NCI-H2227 (cell line): ENCODE measurements at regions not wholly inside any gene's neighbourhood (a gene's known extent, or its start where the extent isn't known, plus 50 kb on each side); places are given as distances from the start of the nearest gene placed in this dataset.

Experiments used
- DNase-seq: peaks from one replicate; lab custom pipeline; 2025; ENCODE audit not compliant: unreplicated experiment; lab: John Stamatoyannopoulos, UW

DNA sequence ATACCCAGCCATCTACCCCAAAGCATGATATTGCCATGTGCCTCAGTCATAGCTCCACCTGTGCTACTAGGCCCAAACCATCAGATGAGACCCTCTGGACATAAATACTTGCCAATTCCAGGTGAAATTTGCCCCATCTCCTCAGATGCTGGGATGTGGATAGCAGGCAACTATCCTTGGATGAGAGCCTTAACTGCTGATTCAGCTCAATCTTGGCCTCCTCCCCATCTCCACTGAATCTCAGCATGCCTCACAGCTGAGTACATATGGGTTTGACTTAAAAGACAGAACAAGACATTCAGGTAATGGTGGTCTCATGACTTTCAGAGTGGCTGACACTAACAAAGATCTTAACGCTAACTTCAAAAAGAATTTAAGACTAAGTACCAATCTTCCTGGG lies 50.8 kb upstream of the KLHL13 start:
- DNase-seq: no peak

DNA sequence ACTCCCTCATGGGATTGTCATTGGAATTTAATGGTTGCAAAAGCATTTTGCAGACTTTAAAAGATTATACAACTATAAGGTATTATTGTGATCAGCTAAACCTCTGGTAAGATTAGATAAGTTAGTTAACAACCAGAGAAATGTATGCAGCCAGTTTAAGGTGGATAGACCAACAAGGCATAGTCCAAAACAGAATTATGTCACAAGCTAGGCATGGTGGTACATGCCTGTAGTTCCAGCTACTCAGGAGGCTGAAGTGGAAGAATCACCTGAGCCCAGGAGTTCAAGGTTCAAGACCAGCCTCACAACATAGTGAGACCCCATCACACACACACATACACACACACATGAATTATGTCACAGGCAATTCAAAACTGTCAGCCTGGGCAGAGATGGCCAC lies 54.7 kb upstream of the KLHL13 start:
- DNase-seq: no peak

DNA sequence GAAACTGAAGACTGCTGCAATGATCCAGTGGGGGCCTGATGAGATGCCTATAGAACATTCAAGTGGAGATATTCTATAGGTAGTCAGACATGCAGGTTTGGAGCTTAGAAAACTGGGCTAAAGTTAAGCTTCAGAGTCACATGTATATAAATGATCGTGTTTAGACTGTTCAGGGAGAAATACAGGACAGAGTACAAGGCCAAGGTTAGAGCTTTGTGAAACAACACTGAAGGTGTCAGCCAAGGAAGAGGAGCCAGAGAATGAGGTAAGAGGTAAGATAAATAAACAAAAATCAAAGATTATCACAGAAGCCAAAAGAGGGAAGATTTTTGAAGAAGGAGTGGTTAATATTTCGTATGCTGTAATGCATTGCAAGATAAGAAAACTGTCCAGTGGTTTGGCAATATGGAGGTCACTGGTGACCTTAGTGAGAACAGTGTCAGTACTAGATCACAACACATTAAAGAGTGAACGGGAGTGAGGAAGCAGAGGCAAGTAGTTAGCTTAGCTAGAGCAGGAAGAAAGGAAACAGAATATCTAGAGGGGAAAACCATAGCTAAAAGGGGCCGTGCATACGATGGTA lies 58.0 kb upstream of the KLHL13 start:
- DNase-seq: no peak

DNA sequence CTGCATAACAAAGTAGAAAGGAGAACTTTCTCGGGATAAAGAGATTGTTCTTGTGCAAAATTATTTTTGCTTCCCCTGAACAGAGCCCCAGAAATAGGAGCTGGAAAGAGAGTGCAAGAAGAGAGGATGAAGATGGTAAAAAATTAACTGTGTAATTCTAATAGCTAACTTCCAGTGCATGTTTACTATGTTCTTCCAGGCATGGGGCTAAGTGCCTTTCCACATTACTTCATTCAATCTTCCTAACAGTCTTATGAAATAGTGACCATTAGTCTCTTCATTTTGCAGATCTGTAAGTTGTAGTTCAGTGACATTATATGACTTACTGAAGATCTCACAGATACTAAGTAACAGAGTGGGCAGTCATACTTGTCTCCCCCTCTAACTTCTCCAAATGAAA lies 61.1 kb upstream of the KLHL13 start:
- DNase-seq: no peak

DNA sequence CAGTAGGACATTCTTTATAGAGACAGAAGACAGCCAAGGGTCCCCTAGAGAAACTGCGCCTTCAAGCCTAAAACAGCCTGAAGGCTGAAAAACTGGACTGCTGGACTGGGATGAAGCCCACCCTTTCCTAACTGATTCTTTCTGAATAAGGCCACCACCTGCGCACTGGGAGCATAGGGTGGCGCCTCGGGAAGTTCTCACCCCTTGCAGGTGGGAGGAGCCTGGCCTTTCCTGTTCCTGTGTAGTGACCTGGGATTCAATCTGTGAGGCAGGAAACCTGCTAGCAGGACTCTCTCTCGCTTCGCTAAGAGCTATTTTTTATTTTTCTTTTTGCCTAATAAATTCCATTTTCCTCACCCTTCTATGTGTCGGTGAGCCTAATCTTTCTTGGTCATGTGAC lies 61.8 kb upstream of the KLHL13 start:
- DNase-seq: no peak

DNA sequence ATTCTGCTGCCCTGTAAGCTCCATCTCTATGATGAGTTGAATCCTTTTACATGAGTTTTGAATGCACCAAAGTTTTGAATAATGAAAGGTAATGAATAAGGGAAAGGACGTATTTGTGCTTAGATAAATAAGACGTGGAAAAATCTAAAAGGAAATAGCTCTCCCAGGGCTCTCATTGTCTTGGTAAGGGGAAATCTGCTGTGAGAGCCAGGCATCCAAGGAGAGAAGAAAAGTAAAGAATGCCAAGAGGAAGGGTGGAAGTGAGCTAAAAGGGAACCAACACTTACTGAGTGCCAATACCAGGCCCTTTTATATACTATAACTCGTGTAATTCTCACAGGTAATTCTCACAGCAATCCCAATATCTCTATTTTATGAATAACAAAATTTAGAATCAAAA lies 62.6 kb upstream of the KLHL13 start:
- no peak for DNase-seq

DNA sequence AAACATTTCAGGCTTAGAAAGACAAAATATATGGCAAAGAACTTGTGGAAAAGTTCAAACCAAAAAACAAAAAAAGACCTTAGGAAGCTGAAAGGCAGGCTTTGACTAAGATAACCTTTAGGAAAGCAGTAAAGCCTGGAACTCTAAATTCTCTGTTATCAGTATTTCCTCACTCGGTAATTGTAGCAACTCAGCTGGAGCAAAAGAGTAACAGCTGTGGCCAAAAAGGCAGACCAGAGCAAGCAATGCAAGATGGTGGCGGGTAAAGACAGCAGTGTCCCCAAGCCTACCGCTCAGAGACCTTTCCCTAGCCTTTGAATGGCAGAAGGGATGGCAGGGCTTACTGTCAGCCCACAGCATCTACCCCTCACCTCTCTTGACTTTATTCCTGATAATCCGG lies 63.1 kb upstream of the KLHL13 start:
- no peak for DNase-seq

DNA sequence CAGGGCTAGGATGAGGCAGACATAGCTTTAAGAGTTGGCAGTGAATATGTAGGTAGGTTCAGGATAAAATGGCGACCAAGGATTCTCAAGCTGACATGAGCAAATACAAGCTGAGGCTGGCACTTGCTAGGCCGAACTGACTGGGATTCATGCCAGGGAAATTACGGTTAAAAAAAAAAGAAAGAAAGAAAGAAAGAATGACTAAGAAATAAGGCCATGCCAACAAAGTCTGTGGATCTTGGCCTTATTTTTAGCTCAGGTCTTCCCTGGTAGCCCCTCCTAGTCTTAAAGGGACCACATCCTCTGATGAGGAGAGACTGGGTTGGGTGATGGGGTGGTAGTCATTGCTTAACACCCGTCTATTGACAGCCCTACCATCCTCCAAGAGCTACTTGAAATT lies 64.4 kb upstream of the KLHL13 start:
- DNase-seq: no peak

DNA sequence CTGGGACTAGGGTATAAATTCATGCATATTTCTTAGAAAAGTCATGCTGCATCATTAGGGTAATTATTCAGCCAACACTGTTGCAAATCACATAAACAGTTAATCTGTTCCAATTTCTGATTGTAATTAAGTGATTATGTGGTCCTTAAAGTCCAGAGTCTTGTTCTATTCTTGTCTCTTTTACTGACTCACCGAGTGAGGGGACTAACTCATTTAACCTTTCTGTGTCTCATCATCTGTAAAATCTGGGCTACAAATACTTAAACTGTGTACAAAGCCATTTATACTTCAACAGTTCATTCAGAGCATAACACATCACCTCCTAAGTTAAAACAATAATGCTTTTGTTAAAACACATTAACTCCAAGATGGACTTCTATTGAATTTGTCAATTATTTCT lies 65.4 kb upstream of the KLHL13 start:
- no peak for DNase-seq

DNA sequence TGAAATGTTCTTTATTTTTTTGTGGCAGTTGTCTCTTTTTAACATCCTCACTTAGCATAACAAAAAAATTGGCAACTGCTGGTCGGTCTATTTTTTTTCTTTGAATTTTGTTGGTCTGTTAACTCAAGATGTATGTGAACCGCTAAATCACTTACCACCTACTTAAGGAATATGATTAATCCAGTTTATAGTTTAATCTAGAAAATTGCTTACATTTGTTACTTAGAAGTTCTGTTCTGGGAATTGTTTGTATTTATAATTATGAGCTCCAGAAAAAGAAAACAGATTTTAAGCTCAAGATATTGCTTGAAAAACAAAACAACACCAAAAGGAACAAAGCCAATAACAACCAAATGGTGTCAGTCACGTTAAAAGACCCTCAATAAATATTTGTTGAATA lies 66.1 kb upstream of the KLHL13 start:
- DNase-seq: no peak

DNA sequence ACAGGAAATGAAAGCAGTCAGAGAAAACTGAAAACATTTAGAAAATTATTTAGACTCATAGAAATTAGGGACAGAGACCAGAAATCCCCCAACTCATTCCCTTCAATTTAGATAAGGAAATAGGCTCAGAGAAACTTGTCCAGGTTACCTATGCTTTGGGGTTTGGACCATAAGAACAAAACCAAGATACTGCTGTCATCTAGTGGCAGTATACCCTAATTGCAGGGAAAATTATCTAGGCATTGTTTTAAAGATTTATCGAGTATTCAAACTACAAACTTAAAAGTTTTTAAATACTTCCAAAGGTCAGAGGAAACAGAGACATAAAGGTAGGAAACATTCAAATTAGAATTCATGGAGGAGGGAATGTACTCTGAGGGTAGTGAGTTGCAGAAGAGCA lies 67.0 kb upstream of the KLHL13 start:
- no peak for DNase-seq

DNA sequence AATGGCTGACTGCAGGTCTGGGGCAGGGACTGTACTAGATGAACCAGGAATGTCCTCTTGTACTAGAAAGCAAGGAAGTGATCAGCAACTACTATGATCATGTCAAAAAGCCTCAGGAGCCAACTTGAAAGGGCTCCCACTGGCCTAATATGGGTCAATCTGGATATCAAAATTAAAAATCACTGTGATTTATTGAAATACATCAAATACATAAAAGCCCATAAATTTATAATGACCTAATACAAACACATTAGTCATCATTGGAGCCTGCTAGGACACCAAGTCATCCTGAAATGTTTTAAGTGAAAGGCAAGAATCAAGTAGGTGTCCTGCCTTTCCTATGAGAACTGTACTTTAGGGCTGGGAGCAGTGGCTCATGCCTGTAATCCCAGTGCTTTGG lies 70.5 kb upstream of the KLHL13 start:
- DNase-seq: no peak

DNA sequence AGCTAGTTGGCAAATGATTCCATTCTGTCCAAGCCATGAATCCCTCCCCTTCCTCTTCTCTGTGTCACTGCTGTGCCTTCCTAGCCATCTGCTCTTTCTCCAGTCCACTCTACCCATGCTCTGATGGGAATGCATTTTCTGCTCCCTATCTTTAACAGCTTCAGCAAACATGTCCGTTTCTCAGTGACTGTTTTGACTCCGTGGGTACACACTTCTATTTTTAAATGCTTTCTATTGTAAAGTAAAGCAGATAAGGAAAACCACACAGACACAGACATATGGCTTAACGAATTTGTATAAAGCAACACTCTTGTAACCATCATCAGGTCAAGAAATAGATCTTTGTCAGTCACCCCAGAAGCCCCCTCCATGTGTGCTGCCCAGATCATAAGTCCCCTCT lies 72.4 kb upstream of the KLHL13 start:
- DNase-seq: no peak

DNA sequence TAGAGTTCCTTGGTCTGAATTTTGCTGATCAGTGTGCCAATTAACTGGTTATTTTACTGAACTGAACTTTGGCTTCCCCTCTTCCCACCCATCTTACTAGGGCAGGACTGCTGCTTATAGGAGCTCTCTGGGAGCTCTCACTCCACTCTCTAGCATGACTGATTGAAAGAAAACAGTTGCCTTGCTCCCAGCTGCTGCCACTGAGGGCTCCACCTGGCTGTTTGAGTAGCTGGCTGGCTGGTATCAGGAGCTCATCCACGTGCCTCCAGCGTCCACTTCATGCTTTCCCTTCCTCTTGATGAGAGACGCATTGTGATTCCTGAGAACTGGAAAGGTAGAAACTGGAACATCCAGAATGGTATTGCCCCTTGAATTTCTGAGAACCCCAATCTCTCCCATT lies 73.0 kb upstream of the KLHL13 start:
- no peak for DNase-seq

DNA sequence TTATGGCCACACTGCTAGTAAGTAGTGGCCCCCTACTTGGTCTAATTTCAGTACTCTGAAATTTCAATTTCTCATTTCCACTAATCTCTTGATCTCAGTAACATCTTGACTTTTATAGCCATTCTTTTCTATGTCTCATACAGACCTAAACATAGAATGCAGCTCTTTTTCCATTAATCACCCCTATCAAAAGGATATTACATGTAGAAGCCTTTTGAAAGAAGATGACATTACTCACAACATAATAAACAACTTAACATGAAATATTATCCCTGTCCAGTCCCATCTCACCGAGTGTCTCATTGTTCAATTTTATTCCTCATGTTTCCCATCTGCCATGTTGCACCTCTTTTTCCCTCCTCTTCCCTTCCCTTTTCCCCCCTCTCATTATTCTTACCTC lies 81.1 kb upstream of the KLHL13 start:
- DNase-seq: no peak

DNA sequence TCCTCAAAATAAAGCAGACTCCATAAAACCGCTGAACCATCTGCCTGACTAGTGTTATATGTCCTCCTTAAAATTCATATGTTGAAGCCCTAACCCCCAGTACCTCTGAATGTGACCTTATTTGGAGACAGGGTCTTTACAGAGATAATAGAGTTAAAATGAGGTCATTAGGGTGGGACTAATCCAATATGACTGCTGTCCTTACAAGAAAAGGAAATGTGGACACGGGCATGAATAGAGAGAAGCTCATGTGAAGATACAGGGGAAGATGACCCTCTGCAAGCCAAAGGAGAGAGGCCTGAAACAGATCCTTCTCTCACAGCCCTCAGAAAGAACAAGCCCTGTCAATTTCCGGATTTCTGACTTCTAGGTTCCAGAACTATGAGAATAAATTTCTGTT lies 82.0 kb upstream of the KLHL13 start:
- DNase-seq: no peak

DNA sequence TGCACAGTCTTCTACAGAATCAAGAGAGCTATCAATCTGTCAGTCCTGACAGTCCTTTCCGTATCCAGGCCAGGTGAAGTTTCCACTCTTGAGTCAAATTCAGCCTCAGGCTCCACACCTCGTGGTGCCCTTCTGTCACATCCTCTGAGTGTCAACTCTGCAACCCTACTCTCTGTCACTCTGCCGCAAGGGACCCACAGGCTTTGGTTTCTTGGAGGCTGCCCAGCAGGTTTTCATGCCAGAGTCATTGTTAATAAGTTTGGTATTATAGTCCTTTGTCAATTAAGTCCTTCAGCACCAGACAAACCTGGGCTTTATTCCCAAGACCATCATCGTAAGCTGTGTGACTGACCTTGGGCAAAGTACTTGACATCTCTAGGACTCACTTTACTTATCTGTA lies 83.4 kb upstream of the KLHL13 start:
- no peak for DNase-seq

DNA sequence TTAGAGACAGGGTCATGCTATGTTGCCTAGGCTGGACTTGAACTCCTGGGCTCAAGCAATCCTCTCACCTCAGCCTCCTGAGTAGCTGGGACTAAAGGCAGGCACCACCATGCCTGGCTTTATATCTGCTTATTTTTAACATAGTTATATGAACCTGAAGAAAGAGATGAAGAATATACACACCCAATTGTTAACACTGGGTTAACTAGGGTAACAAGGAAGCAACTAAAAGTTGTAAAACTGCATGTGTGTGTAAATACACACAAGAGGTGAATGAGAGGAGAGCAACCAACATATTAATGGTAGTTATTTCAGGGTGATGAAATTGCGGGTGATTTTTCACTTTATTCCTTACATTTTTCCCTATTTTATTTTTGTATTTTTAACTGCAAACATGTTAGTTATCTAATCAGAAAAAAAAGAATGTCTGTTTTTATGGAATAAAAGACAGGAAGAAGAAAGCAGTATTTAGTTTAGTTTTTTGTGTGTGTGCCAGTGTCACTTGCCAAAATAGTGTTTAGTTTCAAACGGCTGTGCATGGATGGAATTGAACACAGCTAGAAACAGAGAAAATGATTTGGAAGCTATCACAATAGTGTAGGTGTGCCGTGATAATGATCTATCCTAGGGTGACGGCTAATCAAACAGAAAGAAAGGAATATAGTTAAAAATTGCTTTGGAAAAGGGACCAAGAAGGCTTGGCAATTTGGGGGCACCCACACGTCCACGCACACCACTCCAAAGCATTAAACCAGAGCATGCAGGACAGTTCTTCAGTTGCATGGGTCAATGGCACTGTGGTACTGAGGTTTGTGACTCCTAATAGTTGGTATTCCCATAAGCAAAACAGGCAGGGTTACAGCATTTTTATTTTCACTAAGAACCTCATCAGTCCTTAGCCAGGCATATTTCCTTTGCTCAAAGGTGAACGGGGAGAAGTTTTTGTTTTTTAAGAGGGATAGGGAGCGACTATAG lies 89.1 kb upstream of the KLHL13 start:
- DNase-seq: no peak

DNA sequence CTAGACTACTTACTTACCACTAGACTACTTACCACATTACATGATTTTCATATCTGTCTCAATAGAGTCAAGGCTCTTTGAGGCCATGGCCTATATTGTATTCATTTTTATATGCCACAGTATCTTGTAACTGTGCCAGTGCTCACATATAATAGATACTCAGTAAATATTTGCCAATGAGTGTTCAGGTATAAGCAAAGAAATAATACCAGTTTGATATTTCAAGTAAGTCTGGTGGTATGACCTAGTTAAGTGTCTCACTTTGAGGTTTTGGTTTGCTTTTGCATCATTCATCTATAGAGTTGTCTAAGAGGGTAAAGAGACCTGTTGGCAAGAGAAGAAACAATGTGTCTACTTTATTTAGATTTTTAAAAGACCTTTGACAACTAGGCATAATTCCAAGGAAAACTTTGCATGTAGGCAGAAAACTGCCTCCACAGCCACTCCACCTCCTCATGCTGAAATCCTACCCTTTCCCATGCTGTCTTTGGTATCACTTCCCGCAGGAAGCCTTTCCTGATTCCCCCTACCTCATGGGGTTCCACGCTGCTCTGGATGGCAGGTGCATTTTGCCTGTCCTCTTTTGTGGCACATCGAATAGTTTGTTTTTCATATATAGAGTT lies 91.3 kb upstream of the KLHL13 start:
- DNase-seq: no peak

DNA sequence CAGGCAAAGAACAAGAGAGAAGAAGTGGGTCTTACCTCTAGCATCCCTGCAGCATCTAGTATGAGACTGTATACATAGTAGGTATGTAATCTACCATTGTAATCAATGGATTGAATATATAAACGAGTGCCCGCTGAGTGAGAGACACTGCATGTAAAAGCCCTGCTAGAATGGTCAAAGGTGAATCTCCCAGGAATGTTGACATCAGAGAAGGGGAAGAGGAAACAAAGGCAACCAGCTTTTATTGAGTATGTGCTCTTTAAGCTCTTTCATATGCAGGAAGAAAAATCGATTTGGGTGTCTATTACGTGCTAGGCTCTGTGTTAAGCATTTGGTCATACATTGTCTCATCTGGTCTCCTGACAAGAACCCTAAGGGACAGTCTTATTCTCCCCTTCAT lies 91.9 kb upstream of the KLHL13 start:
- no peak for DNase-seq

DNA sequence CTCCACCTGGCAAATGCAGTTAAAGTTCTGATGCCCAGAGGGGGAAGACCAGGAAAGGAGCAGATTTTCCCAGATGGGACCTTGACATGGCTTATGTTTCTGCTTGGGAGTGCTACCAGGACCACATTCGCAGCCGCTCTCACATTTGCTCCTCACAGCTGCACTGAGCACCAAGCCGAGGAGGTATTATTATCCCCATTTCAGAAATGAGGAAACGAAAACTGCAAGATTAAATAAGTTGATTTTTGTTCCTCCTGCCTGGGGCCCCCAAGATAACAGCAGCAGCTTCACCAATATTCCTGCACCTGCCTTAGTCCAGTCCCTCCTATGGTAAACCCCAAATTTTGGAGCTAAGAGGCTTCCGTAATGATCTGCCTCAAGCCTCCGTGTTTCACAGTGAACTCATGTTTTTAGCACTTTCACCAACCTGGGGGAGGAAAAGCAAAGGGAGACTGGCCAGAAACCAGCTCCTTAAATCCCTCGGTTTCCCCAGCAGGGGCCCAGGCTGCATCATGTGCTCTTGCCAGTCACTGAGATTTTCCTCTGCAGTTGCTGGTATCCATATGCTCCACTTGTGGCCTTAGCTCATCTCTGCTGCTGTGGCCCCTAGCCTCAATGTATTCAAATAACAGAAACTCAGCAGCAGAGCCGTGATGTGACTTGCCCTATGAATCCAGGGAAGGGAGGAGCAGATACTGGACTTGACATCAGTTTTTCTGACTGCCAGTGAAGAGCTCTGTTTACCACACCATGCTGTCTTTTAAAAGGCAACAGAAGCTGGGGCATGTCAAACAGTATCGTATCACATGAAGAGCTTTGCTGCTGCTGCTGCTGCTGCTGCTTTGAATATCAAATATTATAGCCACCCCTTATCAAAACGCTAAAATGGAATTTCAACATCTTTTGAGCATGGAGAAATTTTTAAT lies 95.5 kb upstream of the KLHL13 start:
- DNase-seq: no peak
